H9 (cell line): ENCODE measurements at regions not wholly inside any gene's neighbourhood (a gene's known extent, or its start where the extent isn't known, plus 50 kb on each side); places are given as distances from the start of the nearest gene placed in this dataset.

ENCODE experiments used
- DNase-seq: peaks from one replicate; pipeline ENCODE4 v3.0.0-alpha.2; 2017
- H2AFZ ChIP-seq: one replicate; pipeline ENCODE4 v1.6.1; 2013; ENCODE audit warnings: mild to moderate bottlenecking, low read length, control low read depth, moderate library complexity
- H2AK5ac ChIP-seq: 2 replicates; pipeline ENCODE4 v1.6.1; 2013; ENCODE audit warnings: low read length, control low read depth, mixed read lengths; ENCODE audit not compliant: insufficient read length
- H2BK120ac ChIP-seq: one replicate; pipeline ENCODE4 v1.6.1; 2013; ENCODE audit warnings: low read depth, mild to moderate bottlenecking, low read length, control low read depth, inconsistent platforms; ENCODE audit not compliant: poor library complexity, severe bottlenecking
- H2BK12ac ChIP-seq: 2 replicates; pipeline ENCODE4 v1.6.1; 2013; ENCODE audit warnings: low read length, control low read depth, mixed read lengths, low read depth; ENCODE audit not compliant: insufficient read length
- H2BK15ac ChIP-seq: 2 replicates; pipeline ENCODE4 v1.6.1; 2013; ENCODE audit warnings: low read depth, low read length, control low read depth
- H2BK20ac ChIP-seq: one replicate; pipeline ENCODE4 v1.6.1; 2013; ENCODE audit warnings: low read depth, mild to moderate bottlenecking, low read length, control low read depth, inconsistent platforms; ENCODE audit not compliant: poor library complexity, severe bottlenecking
- H2BK5ac ChIP-seq: 2 replicates; pipeline ENCODE4 v1.6.1; 2013; ENCODE audit warnings: low read length, control low read depth, mixed read lengths; ENCODE audit not compliant: insufficient read length
- H3K14ac ChIP-seq: 2 replicates; pipeline ENCODE4 v1.6.1; 2013; ENCODE audit warnings: low read length, control low read depth; ENCODE audit not compliant: insufficient read depth
- H3K18ac ChIP-seq: 2 replicates; pipeline ENCODE4 v1.6.1; 2013; ENCODE audit warnings: low read depth, mild to moderate bottlenecking, mixed read lengths, low read length, control low read depth; ENCODE audit not compliant: insufficient read length
- H3K23ac ChIP-seq: 2 replicates; pipeline ENCODE4 v1.6.1; 2013; ENCODE audit warnings: low read length, control low read depth, mixed read lengths, low read depth; ENCODE audit not compliant: insufficient read length
- H3K23me2 ChIP-seq: 2 replicates; pipeline ENCODE4 v1.6.1; 2013; ENCODE audit warnings: low read depth, mild to moderate bottlenecking, mixed read lengths, low read length, control low read depth; ENCODE audit not compliant: insufficient read length, poor library complexity, severe bottlenecking
- H3K27ac ChIP-seq: 2 replicates; pipeline ENCODE4 v1.5.1; 2013; ENCODE audit warnings: low read length, control low read depth, mixed read lengths, low read depth; ENCODE audit not compliant: insufficient read length
- H3K27me3 ChIP-seq: 2 replicates; pipeline ENCODE4 v1.6.1; 2013; ENCODE audit warnings: low read length, control low read depth, inconsistent platforms; ENCODE audit not compliant: insufficient read depth
- H3K4ac ChIP-seq: 2 replicates; pipeline ENCODE4 v1.6.1; 2013; ENCODE audit warnings: low read depth, mild to moderate bottlenecking, control low read depth, inconsistent platforms, low read length, moderate library complexity
- H3K4me1 ChIP-seq: 2 replicates; pipeline ENCODE4 v1.6.1; 2013; ENCODE audit warnings: low read length, control low read depth, inconsistent platforms; ENCODE audit not compliant: insufficient read depth
- H3K4me2 ChIP-seq: 2 replicates; pipeline ENCODE4 v1.6.1; 2013; ENCODE audit warnings: low read length, control low read depth, mixed read lengths; ENCODE audit not compliant: insufficient read length, insufficient read depth
- H3K56ac ChIP-seq: 2 replicates; pipeline ENCODE4 v1.6.1; 2013; ENCODE audit warnings: low read depth, mild to moderate bottlenecking, mixed read lengths, low read length, control low read depth; ENCODE audit not compliant: insufficient read length
- H3K79me1 ChIP-seq: 2 replicates; pipeline ENCODE4 v1.6.1; 2013; ENCODE audit warnings: low read depth, mild to moderate bottlenecking, moderate library complexity, low read length, control low read depth, inconsistent platforms; ENCODE audit not compliant: insufficient read depth, poor library complexity, severe bottlenecking
- H3K79me2 ChIP-seq: 2 replicates; pipeline ENCODE4 v1.6.1; 2013; ENCODE audit warnings: low read length, control low read depth, inconsistent platforms; ENCODE audit not compliant: insufficient read depth
- H3K9ac ChIP-seq: 2 replicates; pipeline ENCODE4 v1.6.1; 2013; ENCODE audit warnings: low read length, control low read depth, mixed read lengths; ENCODE audit not compliant: insufficient read length; ENCODE audit errors: extremely low read depth
- H3K9me3 ChIP-seq: one replicate; pipeline ENCODE4 v1.6.1; 2013; ENCODE audit warnings: low read depth, low read length, inconsistent platforms; ENCODE audit not compliant: control insufficient read depth
- H3T11ph ChIP-seq: one replicate; pipeline ENCODE4 v1.6.1; 2013; ENCODE audit warnings: mild to moderate bottlenecking, low read length, control low read depth, inconsistent platforms
- H4K20me1 ChIP-seq: one replicate; pipeline ENCODE4 v1.6.1; 2013; ENCODE audit not compliant: control insufficient read depth, insufficient read length, insufficient read depth
- H4K5ac ChIP-seq: 2 replicates; pipeline ENCODE4 v1.6.1; 2013; ENCODE audit warnings: low read depth, mild to moderate bottlenecking, mixed read lengths, low read length, control low read depth; ENCODE audit not compliant: insufficient read length
- H4K8ac ChIP-seq: replicated peaks from 2 replicates; pipeline ENCODE4 v1.6.1; 2013; ENCODE audit warnings: low read length, control low read depth, mixed read lengths, low read depth; ENCODE audit not compliant: insufficient read length
- H4K91ac ChIP-seq: 2 replicates; pipeline ENCODE4 v1.6.1; 2013; ENCODE audit warnings: low read depth, mild to moderate bottlenecking, moderate library complexity, mixed read lengths, low read length, control low read depth; ENCODE audit not compliant: insufficient read length
- H3K27ac Mint-ChIP-seq, 3 experiments: 2 replicates in 2 of 3; 3 replicates in 1 of 3; pipeline ENCODE4 v1.8.0; 2020 to 2021; ENCODE audit warnings: mixed read lengths in 3 of 3, mild to moderate bottlenecking in 1 of 3, moderate library complexity in 1 of 3
- H3K27me3 Mint-ChIP-seq: 2 replicates; pipeline ENCODE4 v1.8.0; 2021; ENCODE audit warnings: low read depth, mild to moderate bottlenecking, moderate library complexity, mixed read lengths
- H3K36me3 Mint-ChIP-seq, 3 experiments: 2 replicates in 2 of 3; 3 replicates in 1 of 3; pipeline ENCODE4 v1.8.0; 2020 to 2021; ENCODE audit warnings: low read depth in 3 of 3, mixed read lengths in 3 of 3; ENCODE audit not compliant: insufficient read depth in 1 of 3
- H3K4me1 Mint-ChIP-seq, 2 experiments: 2 replicates each; pipeline ENCODE4 v1.8.0; 2020; ENCODE audit warnings: mixed read lengths in 2 of 2
- H3K4me3 Mint-ChIP-seq, 2 experiments: 2 replicates in 1 of 2; 3 replicates in 1 of 2; pipeline ENCODE4 v1.8.0; 2020 to 2021; ENCODE audit warnings: mild to moderate bottlenecking in 2 of 2, mixed read lengths in 2 of 2, moderate library complexity in 1 of 2
- H3K9me3 Mint-ChIP-seq, 2 experiments: 2 replicates in 1 of 2; 3 replicates in 1 of 2; pipeline ENCODE4 v1.8.0; 2020; ENCODE audit warnings: mild to moderate bottlenecking in 2 of 2, mixed read lengths in 2 of 2, moderate library complexity in 1 of 2
- WGBS: extraction: QIAGEN DNeasy Blood & Tissue Kit; methylation state at CpG from one replicate; pipeline ENCODE4 v1.1.7; 2013; ENCODE audit warnings: missing lambda C conversion rate, low lambda C conversion rate, mixed read lengths; ENCODE audit not compliant: insufficient read length; ENCODE audit errors: extremely low coverage; 5-methylcytosine and 5-hydroxymethylcytosine counted together
- TF ChIP-seq, protein P1 (sequence below): fragments of 200-600 bp; sonication (generic); conservative IDR thresholded peaks from 3 replicates; pipeline ENCODE4 v1.8.0; 2021; ENCODE audit warnings: antibody characterized with exemption, mild to moderate bottlenecking

DNA sequence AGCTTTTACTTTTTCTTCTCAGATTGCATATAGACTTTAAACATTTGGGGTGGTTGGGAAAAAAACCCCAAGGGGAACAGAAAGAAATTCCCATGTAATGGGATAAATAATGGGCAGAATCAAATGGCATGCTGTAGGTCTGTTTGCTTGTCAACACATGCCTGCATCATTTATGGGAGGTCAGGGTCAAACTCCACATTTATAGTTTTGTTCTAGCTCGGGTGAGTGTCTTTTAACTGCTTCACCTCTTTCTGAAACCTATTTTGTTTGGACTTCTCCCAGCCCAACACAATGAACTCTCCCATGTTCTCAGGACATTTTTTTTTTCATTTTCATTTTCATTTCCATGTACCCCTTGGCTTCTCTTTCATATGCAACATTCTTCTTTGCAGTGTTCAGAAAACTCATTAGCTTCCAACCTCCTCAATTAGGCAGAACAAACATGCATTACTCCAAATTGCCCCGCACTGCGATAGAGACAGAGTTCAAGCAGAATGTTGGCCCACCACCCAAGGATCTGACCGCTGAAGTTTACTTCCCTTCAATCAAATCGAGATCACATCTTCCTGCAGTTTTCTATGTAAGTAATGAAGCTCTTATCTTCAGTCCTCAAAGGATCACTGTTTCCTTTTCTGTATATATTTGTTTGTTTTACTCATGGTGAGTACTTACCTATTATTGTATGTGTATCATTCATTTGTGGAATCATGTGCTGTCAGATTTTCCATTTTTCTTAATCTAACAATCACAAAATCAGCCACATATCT is 354.6 kb downstream of the ZSWIM6 start:
- no peak overlapping the region for H3K23ac ChIP-seq
- H4K8ac ChIP-seq = no peak overlapping the region
- TF ChIP-seq, protein P1, sequence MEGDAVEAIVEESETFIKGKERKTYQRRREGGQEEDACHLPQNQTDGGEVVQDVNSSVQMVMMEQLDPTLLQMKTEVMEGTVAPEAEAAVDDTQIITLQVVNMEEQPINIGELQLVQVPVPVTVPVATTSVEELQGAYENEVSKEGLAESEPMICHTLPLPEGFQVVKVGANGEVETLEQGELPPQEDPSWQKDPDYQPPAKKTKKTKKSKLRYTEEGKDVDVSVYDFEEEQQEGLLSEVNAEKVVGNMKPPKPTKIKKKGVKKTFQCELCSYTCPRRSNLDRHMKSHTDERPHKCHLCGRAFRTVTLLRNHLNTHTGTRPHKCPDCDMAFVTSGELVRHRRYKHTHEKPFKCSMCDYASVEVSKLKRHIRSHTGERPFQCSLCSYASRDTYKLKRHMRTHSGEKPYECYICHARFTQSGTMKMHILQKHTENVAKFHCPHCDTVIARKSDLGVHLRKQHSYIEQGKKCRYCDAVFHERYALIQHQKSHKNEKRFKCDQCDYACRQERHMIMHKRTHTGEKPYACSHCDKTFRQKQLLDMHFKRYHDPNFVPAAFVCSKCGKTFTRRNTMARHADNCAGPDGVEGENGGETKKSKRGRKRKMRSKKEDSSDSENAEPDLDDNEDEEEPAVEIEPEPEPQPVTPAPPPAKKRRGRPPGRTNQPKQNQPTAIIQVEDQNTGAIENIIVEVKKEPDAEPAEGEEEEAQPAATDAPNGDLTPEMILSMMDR = no peak
- no peak overlapping the region for H3K4me3 Mint-ChIP-seq
- H3K9ac ChIP-seq = no peak overlapping the region
- H3K4ac ChIP-seq = no peak overlapping the region
- H4K5ac ChIP-seq = no peak overlapping the region
- H2BK15ac ChIP-seq = no peak overlapping the region
- H2BK5ac ChIP-seq = no peak overlapping the region
- no CpG with 5 or more reads among the region's 5 CpGs for WGBS
- DNase-seq = no peak
- H3K9me3 Mint-ChIP-seq = no peaks in the 10 kb centered on the region
- no peak overlapping the region for H3K14ac ChIP-seq
- H3K79me2 ChIP-seq = no peaks in the 10 kb centered on the region
- no peaks in the 10 kb centered on the region for H3K4me1 ChIP-seq
- H3K4me2 ChIP-seq = no peak overlapping the region
- no peak overlapping the region for H2BK120ac ChIP-seq
- no peaks in the 10 kb centered on the region for H4K20me1 ChIP-seq
- no peak overlapping the region for H3K56ac ChIP-seq
- no peak overlapping the region for H2AK5ac ChIP-seq
- no peak overlapping the region for H3T11ph ChIP-seq
- H3K23me2 ChIP-seq = no peaks in the 10 kb centered on the region
- no peak overlapping the region for H3K27ac ChIP-seq
- no peaks in the 10 kb centered on the region for H3K79me1 ChIP-seq
- no peak overlapping the region; a peak in 1 of 7 replicates for H3K27ac Mint-ChIP-seq
- no peaks in the 10 kb centered on the region for H3K27me3 ChIP-seq
- H3K4me1 Mint-ChIP-seq = peaks cover 5 to 6% of the 10 kb centered on the region in 2 experiments
- H3K9me3 ChIP-seq = no peaks in the 10 kb centered on the region
- no peaks in the 10 kb centered on the region for H3K36me3 Mint-ChIP-seq
- H2AFZ ChIP-seq = no peak overlapping the region
- H3K27me3 Mint-ChIP-seq = no peaks in the 10 kb centered on the region
- H4K91ac ChIP-seq = no peak overlapping the region
- no peak overlapping the region for H2BK20ac ChIP-seq
- no peak overlapping the region for H2BK12ac ChIP-seq
- H3K18ac ChIP-seq = no peak overlapping the region
